ENCODE measurements at regions not wholly inside any gene's neighbourhood (a gene's known extent, or its start where the extent isn't known, plus 50 kb on each side); places are given as distances from the start of the nearest gene placed in this dataset.

DNA sequence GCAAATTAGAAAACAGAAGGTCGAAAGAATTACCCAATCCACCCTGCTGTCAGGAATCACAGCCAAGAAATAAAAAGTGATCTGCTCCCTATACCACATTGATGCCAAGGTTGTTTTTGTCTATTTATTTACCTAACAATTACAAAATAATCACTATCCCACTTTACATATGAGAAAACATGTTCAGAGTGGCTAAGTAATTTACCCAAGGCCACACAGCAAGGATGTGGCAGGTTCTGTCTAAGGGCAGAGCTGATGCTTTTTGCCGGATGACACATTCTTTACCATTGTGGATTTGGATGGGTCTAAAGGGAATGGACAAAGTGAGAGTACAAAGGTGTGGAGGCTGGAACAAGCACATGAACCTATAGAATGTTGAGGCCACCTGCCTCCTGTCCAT, 460.7 kb downstream of the INSC start:
- H3K27me3 Mint-ChIP-seq (ENCODE audit: low read depth in 3 of 3) = peaks cover 0 to 6% (median 0%) of the 10 kb centered on the region in 3 donors
- H3K27ac Mint-ChIP-seq = no peak overlapping the region
- peaks cover 0 to 5% (median 2%) of the 10 kb centered on the region in 6 donors for H3K9me3 Mint-ChIP-seq
- no peak overlapping the region for H3K4me3 Mint-ChIP-seq
- no peaks in the 10 kb centered on the region for H3K36me3 Mint-ChIP-seq
- no peaks in the 10 kb centered on the region for H3K4me1 Mint-ChIP-seq
- DNase-seq = no peak

- H3K27me3 Mint-ChIP-seq (ENCODE audit: low read depth in 3 of 3) = peaks cover 0 to 6% (median 2%) of the 10 kb centered on the region in 3 donors
- H3K4me1 Mint-ChIP-seq = no peaks in the 10 kb centered on the region
- no peak overlapping the region for H3K4me3 Mint-ChIP-seq
- H3K9me3 Mint-ChIP-seq = peaks cover 0 to 5% (median 2%) of the 10 kb centered on the region in 6 donors
- no peak for DNase-seq
- H3K27ac Mint-ChIP-seq = no peak overlapping the region
- H3K36me3 Mint-ChIP-seq = no peaks in the 10 kb centered on the region
Measured at GRCh38 chr11:15576769-15577168, 462.0 kb downstream of the INSC start.

DNA sequence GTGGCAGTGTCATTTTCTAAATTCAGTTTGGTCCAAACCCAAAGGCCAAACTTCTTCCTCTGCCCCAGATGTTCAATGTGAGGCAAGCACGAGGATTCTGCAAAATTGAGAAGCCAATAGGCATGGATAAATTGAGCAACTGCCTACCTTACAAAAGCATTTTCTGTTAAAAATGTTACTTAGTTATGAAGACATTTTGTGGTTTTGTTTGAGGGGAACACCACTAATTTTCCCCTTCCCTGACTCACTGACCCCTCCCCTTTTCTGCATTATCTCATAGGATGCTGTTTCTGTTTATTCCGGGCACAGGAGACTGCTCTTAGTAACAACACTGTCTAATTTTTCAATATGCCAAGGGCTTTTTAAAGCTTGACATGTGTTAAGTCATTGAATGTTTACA, 462.8 kb downstream of the INSC start:
- H3K4me3 Mint-ChIP-seq = no peak overlapping the region
- no peaks in the 10 kb centered on the region for H3K36me3 Mint-ChIP-seq
- DNase-seq = no peak
- H3K27ac Mint-ChIP-seq = no peak overlapping the region
- no peaks in the 10 kb centered on the region for H3K4me1 Mint-ChIP-seq
- peaks cover 0 to 7% (median 4%) of the 10 kb centered on the region in 6 donors for H3K9me3 Mint-ChIP-seq
- H3K27me3 Mint-ChIP-seq (ENCODE audit: low read depth in 3 of 3) = peaks cover 0 to 6% (median 2%) of the 10 kb centered on the region in 3 donors

- H3K9me3 Mint-ChIP-seq = peaks cover 0 to 11% (median 4%) of the 10 kb centered on the region in 6 donors
- no peak for DNase-seq
- H3K36me3 Mint-ChIP-seq = no peaks in the 10 kb centered on the region
- H3K4me3 Mint-ChIP-seq = no peak overlapping the region
- no peaks in the 10 kb centered on the region for H3K4me1 Mint-ChIP-seq
- H3K27ac Mint-ChIP-seq = no peak overlapping the region
- H3K27me3 Mint-ChIP-seq (ENCODE audit: low read depth in 3 of 3) = peaks cover 0 to 6% (median 2%) of the 10 kb centered on the region in 3 donors
Measured at GRCh38 chr11:15579287-15580001, 464.7 kb downstream of the INSC start.

DNA sequence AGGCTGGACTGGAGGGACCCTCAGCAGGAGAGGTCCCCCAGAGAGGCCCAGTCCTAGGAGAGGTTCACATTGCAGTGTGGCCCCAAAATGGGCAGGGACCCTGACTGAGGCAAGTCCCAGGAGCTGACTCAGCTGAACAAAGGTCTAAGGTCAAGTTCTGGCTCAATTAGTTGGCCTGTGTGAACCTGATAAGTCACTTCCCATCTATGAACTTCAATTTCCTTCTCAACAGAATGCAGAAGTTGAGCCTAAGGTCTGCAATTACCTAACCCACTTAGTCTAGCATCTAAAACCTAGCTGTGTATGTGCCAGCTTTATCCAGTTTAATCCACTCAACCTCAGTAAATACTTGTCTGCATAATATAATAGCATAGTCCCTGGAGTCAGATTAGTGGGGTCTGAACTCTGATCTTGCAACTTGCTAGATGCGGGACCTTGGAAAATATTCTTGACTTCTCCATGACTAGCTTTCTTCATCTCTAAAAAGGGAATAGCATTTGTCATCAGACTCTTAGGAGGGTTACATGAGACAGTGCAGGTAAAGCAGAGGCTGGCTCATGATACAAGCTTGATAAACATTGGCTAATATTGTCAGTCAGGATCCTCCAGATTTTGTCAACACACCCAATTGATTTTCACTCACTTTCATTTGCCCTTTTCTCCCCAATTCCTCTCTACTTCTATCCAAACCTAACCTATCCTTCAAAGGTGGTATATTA, 465.5 kb downstream of the INSC start:
- no peak overlapping the region for H3K4me3 Mint-ChIP-seq
- H3K9me3 Mint-ChIP-seq = peaks cover 0 to 11% (median 4%) of the 10 kb centered on the region in 6 donors
- H3K4me1 Mint-ChIP-seq = no peaks in the 10 kb centered on the region
- no peak overlapping the region for H3K27ac Mint-ChIP-seq
- H3K36me3 Mint-ChIP-seq = no peaks in the 10 kb centered on the region
- no peak for DNase-seq
- H3K27me3 Mint-ChIP-seq (ENCODE audit: low read depth in 3 of 3) = peaks cover 0 to 4% (median 2%) of the 10 kb centered on the region in 3 donors

DNA sequence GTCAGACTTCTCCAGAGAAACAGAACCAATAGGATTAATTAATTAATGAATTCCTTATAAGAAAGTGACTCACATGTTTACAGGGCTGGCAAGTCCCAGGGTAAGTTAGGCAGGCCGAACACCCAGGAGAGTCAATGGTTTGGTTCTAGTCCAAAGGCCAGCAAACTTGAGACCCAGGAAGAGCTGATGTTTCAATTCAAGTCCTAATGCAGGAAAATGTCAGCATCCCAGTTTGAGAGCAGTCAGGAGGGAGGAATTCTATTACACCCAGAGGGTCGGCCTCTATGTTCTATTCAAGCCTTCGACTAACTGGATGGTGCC, 466.0 kb downstream of the INSC start:
- DNase-seq = no peak
- Mint-ChIP-seq H3K27me3 (ENCODE audit: low read depth in 3 of 3) (peaks cover 0 to 4% (median 2%) of the 10 kb centered on the region in 3 donors), H3K4me1 (no peaks in the 10 kb centered on the region), H3K4me3 (no peak overlapping the region), H3K9me3 (peaks cover 0 to 11% (median 4%) of the 10 kb centered on the region in 6 donors), H3K27ac (no peak overlapping the region), H3K36me3 (no peaks in the 10 kb centered on the region)

GRCh38 chr11:15584158-15584557, 469.4 kb downstream of the INSC start:
- no peak overlapping the region for H3K27ac Mint-ChIP-seq
- DNase-seq = no peak
- H3K4me3 Mint-ChIP-seq = no peak overlapping the region
- H3K4me1 Mint-ChIP-seq = no peaks in the 10 kb centered on the region
- H3K9me3 Mint-ChIP-seq = peaks cover 0 to 7% (median 4%) of the 10 kb centered on the region in 6 donors
- no peaks in the 10 kb centered on the region for H3K36me3 Mint-ChIP-seq
- H3K27me3 Mint-ChIP-seq (ENCODE audit: low read depth in 3 of 3) = peaks cover 0 to 4% (median 0%) of the 10 kb centered on the region in 3 donors

GRCh38 chr11:15585602-15586331, 471.0 kb downstream of the INSC start:
- Mint-ChIP-seq H3K4me1 (no peaks in the 10 kb centered on the region), H3K27me3 (ENCODE audit: low read depth in 3 of 3) (peaks cover 0 to 2% (median 0%) of the 10 kb centered on the region in 3 donors)

GRCh38 chr11:15586741-15587473, 472.2 kb downstream of the INSC start:
- DNase-seq = no peak
- Mint-ChIP-seq H3K27ac (no peak overlapping the region), H3K4me3 (no peak overlapping the region), H3K27me3 (ENCODE audit: low read depth in 3 of 3) (peaks cover 0 to 3% (median 2%) of the 10 kb centered on the region in 3 donors), H3K4me1 (no peaks in the 10 kb centered on the region), H3K36me3 (no peaks in the 10 kb centered on the region), H3K9me3 (peaks cover 0 to 10% (median 4%) of the 10 kb centered on the region in 6 donors)

More at GRCh38 chr11:15585602-15586331, 471.0 kb downstream of the INSC start:
- DNase-seq = no peak
- Mint-ChIP-seq H3K36me3 (no peaks in the 10 kb centered on the region), H3K27ac (no peak overlapping the region), H3K4me3 (no peak overlapping the region), H3K9me3 (peaks cover 0 to 7% (median 4%) of the 10 kb centered on the region in 6 donors)

DNA sequence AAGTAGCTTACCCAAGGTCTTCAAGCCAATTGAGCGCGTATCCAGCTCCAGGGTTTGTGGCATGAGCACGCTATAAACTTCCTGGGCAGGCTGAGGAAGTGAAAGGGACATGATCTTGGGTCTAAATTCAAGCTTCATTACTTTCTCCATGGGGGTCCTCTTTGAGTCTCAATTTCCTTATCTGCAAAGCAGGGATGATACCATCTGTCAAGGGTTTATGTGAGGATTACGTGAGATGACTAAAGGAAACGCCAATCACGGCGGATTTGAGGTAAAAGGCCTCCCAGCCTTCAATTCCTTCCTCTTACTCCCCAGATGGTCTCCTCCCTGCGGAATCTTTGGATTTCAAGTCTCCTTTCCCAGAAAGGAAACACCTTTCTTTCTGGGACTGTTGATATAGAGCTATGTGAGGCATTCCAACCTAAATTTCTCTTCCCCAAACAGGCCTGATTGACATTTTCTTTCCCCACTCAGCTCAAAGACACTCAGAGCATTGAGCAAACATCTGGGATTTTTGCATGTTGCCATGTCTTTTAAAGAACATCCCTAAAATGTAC, 474.4 kb downstream of the INSC start:
- Mint-ChIP-seq H3K4me3 (no peak overlapping the region), H3K9me3 (peaks cover 0 to 5% (median 0%) of the 10 kb centered on the region in 6 donors), H3K27me3 (ENCODE audit: low read depth in 3 of 3) (peaks cover 1 to 3% (median 2%) of the 10 kb centered on the region in 3 donors), H3K27ac (no peak overlapping the region), H3K36me3 (no peaks in the 10 kb centered on the region), H3K4me1 (no peaks in the 10 kb centered on the region)
- no peak for DNase-seq

GRCh38 chr11:15590132-15590531, 475.4 kb downstream of the INSC start:
- Mint-ChIP-seq H3K27me3 (ENCODE audit: low read depth in 3 of 3) (peaks cover 1 to 3% (median 2%) of the 10 kb centered on the region in 3 donors), H3K9me3 (peaks cover 0 to 5% (median 0%) of the 10 kb centered on the region in 6 donors), H3K36me3 (no peaks in the 10 kb centered on the region), H3K4me1 (no peaks in the 10 kb centered on the region), H3K27ac (no peak overlapping the region), H3K4me3 (no peak overlapping the region)
- DNase-seq = no peak

GRCh38 chr11:15591112-15591537, 476.4 kb downstream of the INSC start:
- Mint-ChIP-seq H3K27me3 (ENCODE audit: low read depth in 3 of 3) (peaks cover 1 to 3% (median 2%) of the 10 kb centered on the region in 3 donors), H3K4me1 (no peaks in the 10 kb centered on the region), H3K36me3 (no peaks in the 10 kb centered on the region), H3K27ac (no peak overlapping the region), H3K9me3 (peaks cover 0 to 5% (median 0%) of the 10 kb centered on the region in 6 donors), H3K4me3 (no peak overlapping the region)
- no peak for DNase-seq

DNA sequence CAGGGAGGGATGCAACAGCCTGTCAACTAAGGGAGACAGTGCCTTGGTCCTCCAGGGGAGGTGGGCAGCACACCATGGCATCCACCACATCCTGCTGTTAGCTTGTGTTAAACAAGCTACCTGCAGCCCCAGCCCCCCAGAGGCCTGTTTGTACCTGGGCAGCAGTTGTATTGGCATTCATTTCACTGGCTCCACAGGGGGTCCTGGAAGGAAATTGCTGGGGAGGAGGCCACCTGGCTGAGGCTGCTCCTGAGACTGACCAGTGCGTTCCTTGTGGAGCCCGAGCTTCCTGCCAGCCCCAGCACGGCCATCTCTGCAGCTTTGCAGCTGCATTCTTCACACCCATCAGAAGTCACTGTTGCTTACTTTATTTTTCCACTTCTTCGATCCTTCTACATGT, 479.9 kb downstream of the INSC start:
- H3K36me3 Mint-ChIP-seq = no peaks in the 10 kb centered on the region
- H3K4me3 Mint-ChIP-seq = no peak overlapping the region
- peaks cover 0 to 7% (median 0%) of the 10 kb centered on the region in 6 donors for H3K9me3 Mint-ChIP-seq

More for the DNA sequence above, 479.9 kb downstream of the INSC start:
- Mint-ChIP-seq H3K27ac (no peak overlapping the region), H3K27me3 (ENCODE audit: low read depth in 3 of 3) (peaks cover 0 to 3% (median 1%) of the 10 kb centered on the region in 3 donors), H3K4me1 (no peaks in the 10 kb centered on the region)
- DNase-seq = no peak
